Colonic mucosa (tissue), 4 donors: ENCODE measurements at regions not wholly inside any gene's neighbourhood (a gene's known extent, or its start where the extent isn't known, plus 50 kb on each side); places are given as distances from the start of the nearest gene placed in this dataset.
"Not testable (repeated sequence)": the region's sequence is repeated elsewhere in the genome, so short reads cannot be mapped to it uniquely, and the experiment has no call there.

Source experiments
- DNase-seq: peaks from one replicate; pipeline ENCODE4 v3.0.0-alpha.2; 2020
- H3K27ac ChIP-seq: fragments of 200-600 bp; one replicate; pipeline ENCODE4 v1.8.0; 2021
- H3K27me3 ChIP-seq: fragments of 200-600 bp; one replicate; pipeline ENCODE4 v1.8.0; 2021
- H3K36me3 ChIP-seq: fragments of 200-600 bp; one replicate; pipeline ENCODE4 v1.8.0; 2021
- H3K4me1 ChIP-seq: fragments of 200-600 bp; one replicate; pipeline ENCODE4 v1.8.0; 2021; ENCODE audit warnings: mild to moderate bottlenecking
- H3K4me3 ChIP-seq: fragments of 200-600 bp; one replicate; pipeline ENCODE4 v1.8.0; 2021
- H3K9ac ChIP-seq, 2 donors: one replicate each; pipeline ENCODE4 v1.7.0; 2013; ENCODE audit warnings: control low read depth in 2 of 2, low read depth in 2 of 2, low read length in 2 of 2
- H3K9me3 ChIP-seq: fragments of 200-600 bp; one replicate; pipeline ENCODE4 v1.8.0; 2021
- intact Hi-C: fragments of 100-400 bp; cut with DNase I; formaldehyde crosslinking; loops from one replicate; pipeline ENCODE4 v1.14.1; 2022
- TF ChIP-seq, protein P1 (sequence below): fragments of 200-600 bp; IDR thresholded peaks from one replicate; pipeline ENCODE4 v1.8.0; 2022; ENCODE audit warnings: antibody characterized with exemption, mild to moderate bottlenecking
- donor health status: healthy.
- donor health status: DM: no; HTN: no; CAD: no.
- donor health status: DM: no; HTN: no; CAD: no.

DNA sequence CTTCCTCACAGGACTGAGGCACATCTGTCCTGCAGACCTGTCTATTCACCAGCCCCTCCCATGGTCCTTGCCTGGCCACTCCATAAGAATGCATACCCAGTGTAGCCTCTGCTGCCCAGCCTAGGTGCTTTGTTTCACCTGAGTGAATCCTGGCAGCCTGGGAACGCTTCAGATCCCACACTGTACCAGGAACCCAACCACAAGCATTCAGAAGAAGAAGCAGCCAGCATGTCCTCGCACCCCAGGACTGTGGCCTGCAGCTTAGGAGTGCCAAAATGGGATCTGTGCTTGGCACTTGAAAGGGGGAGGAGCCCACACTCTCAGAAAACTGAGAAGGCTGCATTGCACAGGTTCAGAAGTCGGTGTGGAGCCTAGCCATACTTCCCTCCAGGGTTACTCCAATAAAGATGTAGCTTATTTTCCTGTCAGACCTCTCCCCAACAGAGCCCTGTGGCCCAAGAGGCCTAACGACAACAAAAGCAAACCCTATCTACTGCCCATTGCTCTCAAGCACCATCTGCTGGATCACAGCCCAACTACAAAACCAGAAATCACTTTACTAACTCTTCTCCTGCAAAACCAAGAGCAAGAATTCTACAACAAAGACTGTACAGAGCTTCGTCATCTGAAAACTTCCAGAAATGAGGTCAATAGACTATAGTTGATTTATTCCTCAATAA is 923.1 kb upstream of the NEGR1 start:
- no peak overlapping the region for H3K27ac ChIP-seq
- intact Hi-C loops = no loop called here
- no peaks in the 10 kb centered on the region for H3K36me3 ChIP-seq
- no peaks in the 10 kb centered on the region for H3K4me1 ChIP-seq
- no peak overlapping the region for H3K9ac ChIP-seq
- TF ChIP-seq, protein P1, sequence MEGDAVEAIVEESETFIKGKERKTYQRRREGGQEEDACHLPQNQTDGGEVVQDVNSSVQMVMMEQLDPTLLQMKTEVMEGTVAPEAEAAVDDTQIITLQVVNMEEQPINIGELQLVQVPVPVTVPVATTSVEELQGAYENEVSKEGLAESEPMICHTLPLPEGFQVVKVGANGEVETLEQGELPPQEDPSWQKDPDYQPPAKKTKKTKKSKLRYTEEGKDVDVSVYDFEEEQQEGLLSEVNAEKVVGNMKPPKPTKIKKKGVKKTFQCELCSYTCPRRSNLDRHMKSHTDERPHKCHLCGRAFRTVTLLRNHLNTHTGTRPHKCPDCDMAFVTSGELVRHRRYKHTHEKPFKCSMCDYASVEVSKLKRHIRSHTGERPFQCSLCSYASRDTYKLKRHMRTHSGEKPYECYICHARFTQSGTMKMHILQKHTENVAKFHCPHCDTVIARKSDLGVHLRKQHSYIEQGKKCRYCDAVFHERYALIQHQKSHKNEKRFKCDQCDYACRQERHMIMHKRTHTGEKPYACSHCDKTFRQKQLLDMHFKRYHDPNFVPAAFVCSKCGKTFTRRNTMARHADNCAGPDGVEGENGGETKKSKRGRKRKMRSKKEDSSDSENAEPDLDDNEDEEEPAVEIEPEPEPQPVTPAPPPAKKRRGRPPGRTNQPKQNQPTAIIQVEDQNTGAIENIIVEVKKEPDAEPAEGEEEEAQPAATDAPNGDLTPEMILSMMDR = no peak
- H3K4me3 ChIP-seq = no peak overlapping the region
- H3K9me3 ChIP-seq = no peaks in the 10 kb centered on the region
- H3K27me3 ChIP-seq = no peaks in the 10 kb centered on the region
- no peak for DNase-seq

DNA sequence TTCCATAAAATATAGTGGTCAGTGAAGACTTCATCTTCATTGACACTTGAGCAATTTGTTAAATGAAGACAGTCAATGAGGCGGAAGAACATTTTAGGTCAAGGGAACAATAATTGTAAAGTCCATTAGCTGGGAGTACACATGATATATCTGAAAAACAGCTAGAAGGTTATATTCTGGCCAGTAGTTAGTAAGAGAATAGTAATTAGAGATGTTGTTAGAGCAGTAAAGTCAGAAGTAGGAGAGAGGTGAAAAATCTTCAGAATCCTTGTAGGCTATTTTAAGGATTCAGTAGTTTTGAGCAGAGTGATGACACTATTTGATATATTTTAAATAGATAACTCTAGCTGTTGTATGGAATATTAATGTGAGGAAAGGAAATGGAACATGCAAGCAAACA is 915.6 kb upstream of the NEGR1 start:
- Histone ChIP-seq H3K27ac (no peak overlapping the region), H3K9ac (no peak overlapping the region), H3K4me3 (no peak overlapping the region), H3K36me3 (no peaks in the 10 kb centered on the region), H3K9me3 (no peaks in the 10 kb centered on the region), H3K27me3 (no peaks in the 10 kb centered on the region), H3K4me1 (no peaks in the 10 kb centered on the region)
- no peak for DNase-seq
- TF ChIP-seq, protein P1 = no peak
- intact Hi-C loops = no loop called here

DNA sequence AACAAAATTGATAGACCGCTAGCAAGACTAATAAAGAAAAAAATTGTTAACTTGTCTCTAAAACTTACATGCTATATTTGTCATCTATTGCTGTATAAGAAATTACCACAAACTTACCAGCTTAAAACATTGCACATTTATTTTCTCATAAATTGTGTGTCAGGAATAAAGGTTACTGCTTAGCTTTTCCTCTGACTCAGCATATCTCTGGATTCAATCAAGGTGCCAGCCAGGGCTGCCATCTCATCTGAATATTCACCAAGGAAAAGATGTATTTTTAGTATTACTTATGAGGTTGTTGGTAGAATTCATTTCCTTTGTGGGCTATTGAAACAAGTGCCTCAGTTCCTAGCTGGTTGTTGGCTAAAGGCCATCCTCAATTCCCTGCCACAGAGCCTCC is 912.6 kb upstream of the NEGR1 start:
- Histone ChIP-seq H3K36me3 (no peaks in the 10 kb centered on the region), H3K27me3 (no peaks in the 10 kb centered on the region), H3K4me1 (no peaks in the 10 kb centered on the region), H3K9me3 (no peaks in the 10 kb centered on the region), H3K27ac (no peak overlapping the region), H3K9ac (no peak overlapping the region), H3K4me3 (no peak overlapping the region)
- no peak for DNase-seq
- TF ChIP-seq, protein P1 = no peak
- intact Hi-C loops = no loop called here

DNA sequence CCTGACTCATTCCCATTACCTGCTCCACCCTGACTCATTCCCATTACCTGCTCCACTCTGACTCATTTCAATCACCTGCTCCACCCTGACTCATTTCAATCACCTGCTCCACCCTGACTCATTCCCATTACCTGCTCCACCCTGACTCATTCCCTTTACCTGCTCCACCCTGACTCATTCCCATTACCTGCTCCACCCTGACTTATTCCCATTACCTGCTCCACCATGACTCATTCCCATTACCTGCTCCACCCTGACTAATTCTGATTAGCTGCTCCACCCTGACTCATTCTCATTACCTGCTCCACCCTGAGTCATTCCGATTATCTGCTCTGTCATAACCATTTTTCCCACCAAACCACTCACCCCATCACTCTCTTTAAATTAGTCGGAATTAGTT is 901.2 kb upstream of the NEGR1 start:
- DNase-seq, H3K27me3 ChIP-seq, H3K4me3 ChIP-seq, H3K36me3 ChIP-seq, H3K27ac ChIP-seq, H3K9ac ChIP-seq, H3K4me1 ChIP-seq, H3K9me3 ChIP-seq, intact Hi-C loops: not testable (repeated sequence)

DNA sequence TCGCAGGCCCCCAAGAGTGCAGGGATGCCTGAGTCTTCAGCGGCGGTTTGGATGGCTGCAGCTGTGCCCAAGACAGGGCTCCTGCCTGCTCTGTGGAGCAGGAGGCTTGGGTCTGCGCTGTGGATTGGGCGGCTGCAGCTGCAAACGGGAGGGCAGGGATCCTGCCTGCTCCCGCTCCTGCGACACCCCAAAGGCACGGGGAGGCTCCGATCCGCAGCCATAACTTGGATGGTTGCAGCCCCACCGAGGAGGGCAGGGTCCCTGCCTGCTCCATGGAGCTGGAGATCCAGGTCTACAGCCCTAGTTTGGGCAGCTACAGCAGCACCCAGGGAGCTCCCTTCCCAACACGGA is 898.8 kb upstream of the NEGR1 start:
- Histone ChIP-seq H3K36me3 (no peaks in the 10 kb centered on the region), H3K9me3 (no peaks in the 10 kb centered on the region), H3K27me3 (no peaks in the 10 kb centered on the region), H3K9ac (no peak overlapping the region), H3K4me1 (no peaks in the 10 kb centered on the region), H3K4me3 (no peak overlapping the region), H3K27ac (no peak overlapping the region)
- intact Hi-C loops = no loop called here
- no peak for DNase-seq
- TF ChIP-seq, protein P1 = no peak

DNA sequence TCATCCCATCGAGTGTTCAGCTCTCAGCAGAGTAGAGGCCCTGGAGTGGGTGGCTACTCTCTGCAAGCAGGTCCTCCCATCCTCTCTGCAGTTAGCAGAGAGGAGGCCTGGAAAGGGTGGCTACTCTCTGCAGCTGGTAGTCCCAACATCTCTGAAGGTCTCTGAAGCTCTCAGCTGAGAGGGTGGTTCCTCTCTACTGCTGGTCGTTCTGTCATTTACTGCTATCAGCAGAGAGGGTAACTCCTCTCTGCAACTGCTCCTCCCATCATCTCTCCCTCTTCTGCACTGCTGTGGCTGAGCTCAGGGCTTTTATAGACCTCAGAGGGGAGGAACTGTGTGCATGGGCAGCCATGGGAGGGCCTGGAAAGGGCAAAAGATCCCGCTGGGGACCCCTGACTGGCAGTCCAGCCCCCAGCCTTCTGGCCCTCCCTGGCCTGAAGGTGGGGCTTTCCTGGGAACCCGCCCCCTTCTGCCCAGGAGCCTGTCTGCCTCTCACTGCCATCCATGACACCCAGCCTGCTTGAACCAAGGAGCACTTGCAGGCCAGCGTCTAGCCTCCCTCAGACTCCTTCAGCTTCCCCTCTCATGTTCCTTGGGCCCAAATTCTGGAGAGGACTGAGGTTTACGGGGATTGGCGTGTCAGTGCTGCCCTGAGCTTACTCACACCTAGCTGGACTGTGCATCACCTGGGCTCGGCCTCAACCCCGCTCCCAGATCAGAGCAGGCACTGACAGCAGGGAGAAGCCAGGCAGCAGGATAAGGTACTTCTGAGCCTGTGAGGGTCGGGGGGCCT is 898.3 kb upstream of the NEGR1 start:
- DNase-seq = no peak
- Histone ChIP-seq H3K27ac (no peak overlapping the region), H3K9me3 (no peaks in the 10 kb centered on the region), H3K4me3 (no peak overlapping the region), H3K4me1 (no peaks in the 10 kb centered on the region), H3K36me3 (no peaks in the 10 kb centered on the region), H3K9ac (no peak overlapping the region), H3K27me3 (no peaks in the 10 kb centered on the region)
- TF ChIP-seq, protein P1 = no peak
- intact Hi-C loops = no loop called here
